ENCODE measurements at regions not wholly inside any gene's neighbourhood (a gene's known extent, or its start where the extent isn't known, plus 50 kb on each side); places are given as distances from the start of the nearest gene placed in this dataset.
"Not testable (repeated sequence)": the region's sequence is repeated elsewhere in the genome, so short reads cannot be mapped to it uniquely, and the experiment has no call there.

- H2BK5ac ChIP-seq (ENCODE audit: low read depth, low read length, poor library complexity, severe bottlenecking); H2BK120ac ChIP-seq (ENCODE audit: low read depth, low read length); H3K18ac ChIP-seq (ENCODE audit: low read depth, low read length); ATAC-seq (ENCODE audit: low read depth); H3K27ac ChIP-seq (ENCODE audit: insufficient read depth, low read length); H3K23ac ChIP-seq (ENCODE audit: low read depth, low read length); H4K20me1 ChIP-seq (ENCODE audit: insufficient read depth, low read length); BruUV-seq (replicated peaks); H3K9me1 ChIP-seq (ENCODE audit: insufficient read depth, low read length); dilution Hi-C loops (cut with HindIII; ENCODE audit: low sequenced_read_pairs, unreplicated experiment); H4K5ac ChIP-seq (ENCODE audit: low read depth, low read length); H3K27me3 ChIP-seq (ENCODE audit: control insufficient read depth, insufficient read depth, low read length); H2AK5ac ChIP-seq (ENCODE audit: low read depth, low read length); H2BK20ac ChIP-seq (ENCODE audit: low read depth, low read length); H3K9me3 ChIP-seq (ENCODE audit: control insufficient read depth, insufficient read depth, low read length); H3K56ac ChIP-seq (ENCODE audit: extremely low read depth, insufficient read depth, low read length); H3K36me3 ChIP-seq (ENCODE audit: control insufficient read depth, insufficient read depth, low read length); H3K79me1 ChIP-seq (ENCODE audit: low read depth in 1 of 2, low read length in 2 of 2); intact Hi-C loops (cut with micrococcal nuclease); H3K4me3 ChIP-seq (ENCODE audit: insufficient read depth, low read depth, low read length); H3K4ac ChIP-seq (ENCODE audit: low read depth, low read length); H3K14ac ChIP-seq (replicated peaks; ENCODE audit: low read depth, low read length); H4K91ac ChIP-seq (ENCODE audit: insufficient read depth, low read depth, low read length); H2AK9ac ChIP-seq (replicated peaks; ENCODE audit: low read depth, low read length, poor library complexity); CTCF ChIA-PET; H3K4me2 ChIP-seq (ENCODE audit: low read depth, low read length); H4K8ac ChIP-seq (ENCODE audit: low read depth in 2 of 2, low read length in 2 of 2); DNase-seq; in situ Hi-C loops (cut with MboI; ENCODE audit: low sequenced_read_pairs); H3K9ac ChIP-seq (ENCODE audit: low read depth, low read length); POLR2A ChIA-PET (ENCODE audit: unreplicated experiment); H2BK15ac ChIP-seq (ENCODE audit: low read depth, low read length); H3K4me1 ChIP-seq (ENCODE audit: control insufficient read depth, insufficient read depth, low read length); H2AFZ ChIP-seq (replicated peaks; ENCODE audit: low read length, poor library complexity): not testable (repeated sequence)
- WGBS, 2 experiments (ENCODE audit: extremely low coverage in 2 of 2, insufficient read length in 1 of 2): no CpG with 5 or more reads among the region's 4 CpGs
Observed at GRCh38 chr4:133277940-133278339, 128.8 kb downstream of the PCDH10 start.

All from IMR-90 (cell line).